ENCODE measurements at regions not wholly inside any gene's neighbourhood (a gene's known extent, or its start where the extent isn't known, plus 50 kb on each side); places are given as distances from the start of the nearest gene placed in this dataset.
A peak's percentile ranks its signal among the peaks of the same experiment; 100 is the strongest.

GRCh38 chr12:23202728-23203127 is 577.8 kb downstream of the ETNK1 start:
- H3K36me3 ChIP-seq (ENCODE audit: low read depth) = no peaks in the 10 kb centered on the region
- no peaks in the 10 kb centered on the region for H3K9me3 ChIP-seq
- H3K4me1 ChIP-seq (ENCODE audit: low read depth) = no peaks in the 10 kb centered on the region
- DNase-seq = no peak
- intact Hi-C loops (cut with DNase I, micrococcal nuclease) = no loop called here
- H3K4me3 ChIP-seq = no peak overlapping the region
- no peak for TF ChIP-seq CTCF (IDR thresholded peaks at IDR 0.05)
- ATAC-seq = no peak

DNA sequence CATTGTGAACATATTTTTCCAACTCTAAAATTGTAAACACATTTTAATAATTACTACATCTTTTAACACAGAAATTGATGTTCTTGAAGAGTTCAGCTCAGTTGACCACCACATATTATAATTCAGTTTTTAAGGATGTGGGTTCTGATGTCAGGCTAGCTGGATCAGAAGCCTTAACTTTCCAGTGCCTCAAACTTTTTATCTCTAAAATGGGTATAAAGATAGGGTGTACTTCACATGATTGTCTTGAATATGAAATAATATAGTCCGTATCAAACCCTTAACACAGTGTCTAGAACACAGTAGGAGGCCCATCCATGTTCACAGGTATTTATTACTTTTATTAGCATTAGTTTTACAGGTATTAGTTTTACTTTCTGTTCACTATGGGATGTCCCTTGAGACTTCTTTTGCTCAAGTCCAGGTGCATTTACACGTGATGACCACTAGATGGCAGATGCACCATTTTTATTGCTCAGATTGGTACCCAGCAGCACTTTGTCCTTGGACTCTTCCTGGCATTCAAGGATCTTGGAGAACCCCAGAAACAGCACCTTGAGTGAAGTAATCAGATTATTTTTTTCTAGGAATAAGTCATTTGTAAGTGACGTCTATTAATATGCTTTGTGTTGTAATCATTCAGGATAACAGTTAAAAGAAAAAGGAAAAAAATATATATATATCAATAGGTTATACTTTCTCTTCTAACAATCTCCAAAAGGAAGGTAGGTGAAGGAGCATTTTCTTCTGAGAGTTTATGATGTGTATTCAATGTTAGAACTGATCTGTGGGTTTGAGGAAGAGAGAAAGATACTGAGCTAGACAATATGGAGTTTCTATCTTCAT is 580.2 kb downstream of the ETNK1 start:
- intact Hi-C loops (cut with DNase I, micrococcal nuclease) = no loop called here
- TF ChIP-seq CTCF (IDR thresholded peaks at IDR 0.05) = peak; percentile 82
- DNase-seq = peak in 1 of 3 donors; percentile 12
- peak; percentile 79 for ATAC-seq
- no peak overlapping the region for H3K4me3 ChIP-seq
- H3K4me1 ChIP-seq (ENCODE audit: low read depth) = no peaks in the 10 kb centered on the region
- no peaks in the 10 kb centered on the region for H3K36me3 ChIP-seq (ENCODE audit: low read depth)
- no peaks in the 10 kb centered on the region for H3K9me3 ChIP-seq

GRCh38 chr12:23209793-23210192 is 584.8 kb downstream of the ETNK1 start:
- intact Hi-C loops (cut with DNase I, micrococcal nuclease) = no loop called here
- DNase-seq (no peak), ATAC-seq (no peak)
- TF ChIP-seq CTCF (IDR thresholded peaks at IDR 0.05) = no peak
- no peaks in the 10 kb centered on the region for H3K36me3 ChIP-seq (ENCODE audit: low read depth)
- no peak overlapping the region for H3K4me3 ChIP-seq
- H3K9me3 ChIP-seq = peaks cover under 1% of the 10 kb centered on the region
- no peaks in the 10 kb centered on the region for H3K4me1 ChIP-seq (ENCODE audit: low read depth)

DNA sequence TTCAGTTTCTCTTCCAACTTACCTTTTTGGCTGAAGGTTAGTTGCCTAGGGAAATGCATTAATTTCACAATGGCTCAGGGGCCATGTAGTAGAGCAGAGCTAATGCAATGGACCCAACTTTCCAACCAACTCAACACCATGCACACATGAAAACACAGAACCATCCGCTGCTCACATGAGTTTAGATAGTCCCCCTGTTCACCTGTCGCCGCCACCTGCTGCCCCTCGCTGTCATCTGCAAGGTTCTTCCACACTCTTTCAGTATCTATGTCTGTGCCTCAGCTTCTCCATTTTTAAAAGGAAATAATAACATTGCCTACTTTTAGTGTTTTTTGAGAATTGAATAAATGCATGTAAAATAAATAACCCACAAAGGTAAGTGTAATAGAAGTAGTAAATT is 585.6 kb downstream of the ETNK1 start:
- intact Hi-C loops (cut with DNase I, micrococcal nuclease) = no loop called here
- H3K36me3 ChIP-seq (ENCODE audit: low read depth) = no peaks in the 10 kb centered on the region
- ATAC-seq (no peak), DNase-seq (no peak)
- no peaks in the 10 kb centered on the region for H3K4me1 ChIP-seq (ENCODE audit: low read depth)
- H3K9me3 ChIP-seq = peaks cover 8% of the 10 kb centered on the region
- no peak overlapping the region for H3K4me3 ChIP-seq
- no peak for TF ChIP-seq CTCF (IDR thresholded peaks at IDR 0.05)

DNA sequence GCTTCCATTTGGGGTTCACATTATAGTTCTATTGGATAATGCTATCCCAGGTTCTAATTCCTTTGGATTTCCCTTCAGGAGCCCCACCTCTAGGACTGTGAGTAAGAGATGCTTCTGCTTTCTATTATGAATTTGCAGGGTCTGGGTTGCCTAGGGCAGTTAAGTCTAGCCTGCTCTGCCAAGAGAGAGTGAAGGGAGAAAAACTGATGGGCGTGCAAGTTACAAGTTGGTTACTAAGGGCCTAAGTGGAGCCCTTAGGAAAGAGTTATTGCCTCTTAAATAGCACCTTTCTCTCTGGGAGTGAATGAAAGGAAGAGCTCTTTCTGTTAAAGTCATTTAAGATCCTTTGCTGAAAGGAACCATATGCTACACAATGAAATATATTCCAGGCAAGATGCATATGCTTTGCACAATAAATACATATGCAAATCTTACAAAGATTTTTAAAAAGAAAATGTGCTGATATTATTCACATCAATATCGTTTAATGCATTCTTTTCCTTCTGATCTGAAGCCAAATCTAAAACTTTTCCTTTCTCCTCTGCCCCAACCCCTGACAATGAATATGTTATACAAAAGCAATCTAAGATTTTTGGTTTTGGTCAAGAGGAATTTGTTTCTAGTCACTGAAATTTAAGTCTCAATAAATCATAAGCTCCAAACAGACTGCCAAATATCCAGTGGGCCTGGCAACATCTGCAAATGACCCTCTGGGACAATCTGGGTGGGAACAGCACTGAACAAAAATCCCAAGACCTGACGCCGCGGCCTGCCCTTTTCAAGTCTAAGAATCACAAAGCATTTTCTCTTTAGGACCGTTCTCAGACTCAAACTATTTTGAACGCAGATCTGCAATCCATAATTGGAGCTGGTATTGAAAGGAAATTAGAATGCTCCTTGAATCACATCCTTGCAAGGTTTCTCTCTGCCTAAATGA is 586.7 kb downstream of the ETNK1 start:
- Histone ChIP-seq H3K4me1 (ENCODE audit: low read depth) (no peaks in the 10 kb centered on the region), H3K9me3 (peaks cover 12% of the 10 kb centered on the region), H3K36me3 (ENCODE audit: low read depth) (no peaks in the 10 kb centered on the region), H3K4me3 (no peak overlapping the region)
- DNase-seq (no peak), ATAC-seq (no peak)
- no peak for TF ChIP-seq CTCF (IDR thresholded peaks at IDR 0.05)
- intact Hi-C loops (cut with DNase I, micrococcal nuclease) = no loop called here
